GM18498 (cell line): ENCODE measurements at regions not wholly inside any gene's neighbourhood (a gene's known extent, or its start where the extent isn't known, plus 50 kb on each side); places are given as distances from the start of the nearest gene placed in this dataset.

Experiments
- ATAC-seq: cut with Tn5 transposase; IDR thresholded peaks from one replicate; pipeline ENCODE4 v1.9.1; 2021; ENCODE audit warnings: mild to moderate bottlenecking, moderate library complexity; ENCODE audit not compliant: unreplicated experiment

GRCh38 chr5:144886668-144887067, 716.0 kb downstream of the KCTD16 start:
- no peak for ATAC-seq

- no peak for ATAC-seq
These were observed 712.1 kb downstream of the KCTD16 start for GRCh38 chr5:144882739-144883283.

GRCh38 chr5:144880513-144880912, 709.8 kb downstream of the KCTD16 start:
- ATAC-seq: no peak

GRCh38 chr5:144876990-144877389, 706.3 kb downstream of the KCTD16 start:
- ATAC-seq: no peak

- ATAC-seq: no peak
These were observed 702.4 kb downstream of the KCTD16 start for GRCh38 chr5:144873076-144873475.

- no peak for ATAC-seq
These were observed 693.4 kb downstream of the KCTD16 start for GRCh38 chr5:144864118-144864517.

- ATAC-seq: no peak
These were observed 686.8 kb downstream of the KCTD16 start for GRCh38 chr5:144857454-144857853.

- no peak for ATAC-seq
These were observed 673.4 kb downstream of the KCTD16 start for GRCh38 chr5:144844086-144844485.

- ATAC-seq: no peak
These were observed 661.7 kb downstream of the KCTD16 start for GRCh38 chr5:144832416-144832815.

- no peak for ATAC-seq
These were observed 661.0 kb downstream of the KCTD16 start for GRCh38 chr5:144831650-144832049.

GRCh38 chr5:144822503-144822902, 651.8 kb downstream of the KCTD16 start:
- no peak for ATAC-seq

GRCh38 chr5:144820278-144820677, 649.6 kb downstream of the KCTD16 start:
- no peak for ATAC-seq

GRCh38 chr5:144815131-144815530, 644.5 kb downstream of the KCTD16 start:
- ATAC-seq: no peak

GRCh38 chr5:144812763-144813162, 642.1 kb downstream of the KCTD16 start:
- ATAC-seq: no peak

- ATAC-seq: no peak
These were observed 629.5 kb downstream of the KCTD16 start for GRCh38 chr5:144800169-144800568.

- ATAC-seq: no peak
These were observed 627.9 kb downstream of the KCTD16 start for GRCh38 chr5:144798595-144798994.

- no peak for ATAC-seq
These were observed 624.2 kb downstream of the KCTD16 start for GRCh38 chr5:144794922-144795321.

- ATAC-seq: no peak
These were observed 617.9 kb downstream of the KCTD16 start for GRCh38 chr5:144788556-144788955.

GRCh38 chr5:144788046-144788445, 617.4 kb downstream of the KCTD16 start:
- ATAC-seq: no peak

GRCh38 chr5:144779368-144779767, 608.7 kb downstream of the KCTD16 start:
- no peak for ATAC-seq

GRCh38 chr5:144778561-144778960, 607.9 kb downstream of the KCTD16 start:
- no peak for ATAC-seq

- no peak for ATAC-seq
These were observed 603.5 kb downstream of the KCTD16 start for GRCh38 chr5:144774197-144774596.

- no peak for ATAC-seq
These were observed 603.0 kb downstream of the KCTD16 start for GRCh38 chr5:144773628-144774027.
